ENCODE measurements at regions not wholly inside any gene's neighbourhood (a gene's known extent, or its start where the extent isn't known, plus 50 kb on each side); places are given as distances from the start of the nearest gene placed in this dataset.

- WGBS, 2 donors = 100% methylated on average over 2 of the region's 2 CpGs
- intact Hi-C loops (cut with DNase I; ENCODE audit: low total_unique reads) = no loop called here
- no peak for DNase-seq (ENCODE audit: low spot score in 2 of 2)
- no peak overlapping the region for H3K4me3 ChIP-seq (ENCODE audit: low read depth, poor library complexity, severe bottlenecking)
- TF ChIP-seq CTCF (IDR thresholded peaks at IDR 0.05) (no peak), POLR2A (IDR thresholded peaks at IDR 0.05) (no peak)
Observed at GRCh38 chr3:144197116-144197515, 225.5 kb downstream of the DIPK2A start.

GRCh38 chr3:144197582-144197981 lies 226.0 kb downstream of the DIPK2A start:
- no peak for TF ChIP-seq POLR2A (IDR thresholded peaks at IDR 0.05)
- TF ChIP-seq CTCF (IDR thresholded peaks at IDR 0.05) = no peak
- 80 to 96% methylated on average over 1 of the region's 1 CpG for WGBS, 2 donors
- intact Hi-C loops (cut with DNase I; ENCODE audit: low total_unique reads) = no loop called here

GRCh38 chr3:144200004-144200403 lies 228.4 kb downstream of the DIPK2A start:
- H3K4me3 ChIP-seq (ENCODE audit: low read depth, poor library complexity, severe bottlenecking) = no peak overlapping the region
- intact Hi-C loops (cut with DNase I; ENCODE audit: low total_unique reads) = no loop called here
- no peak for DNase-seq (ENCODE audit: low spot score in 2 of 2)
- TF ChIP-seq CTCF (IDR thresholded peaks at IDR 0.05) (no peak), POLR2A (IDR thresholded peaks at IDR 0.05) (no peak)

More at GRCh38 chr3:144197582-144197981, 226.0 kb downstream of the DIPK2A start:
- DNase-seq (ENCODE audit: low spot score in 2 of 2) = no peak
- no peak overlapping the region for H3K4me3 ChIP-seq (ENCODE audit: low read depth, poor library complexity, severe bottlenecking)

- no peak for TF ChIP-seq CTCF (IDR thresholded peaks at IDR 0.05)
- no peak for TF ChIP-seq POLR2A (IDR thresholded peaks at IDR 0.05)
- no peak overlapping the region for H3K4me3 ChIP-seq (ENCODE audit: low read depth, poor library complexity, severe bottlenecking)
- no peak for DNase-seq (ENCODE audit: low spot score in 2 of 2)
- intact Hi-C loops (cut with DNase I; ENCODE audit: low total_unique reads) = no loop called here
Observed at GRCh38 chr3:144200466-144200865, 228.8 kb downstream of the DIPK2A start.

- 34 to 37% methylated on average over 3 of the region's 3 CpGs for WGBS, 2 donors
- no peak overlapping the region for H3K4me3 ChIP-seq (ENCODE audit: low read depth, poor library complexity, severe bottlenecking)
- intact Hi-C loops (cut with DNase I; ENCODE audit: low total_unique reads) = no loop called here
- TF ChIP-seq CTCF (IDR thresholded peaks at IDR 0.05) = no peak
- no peak for TF ChIP-seq POLR2A (IDR thresholded peaks at IDR 0.05)
- DNase-seq (ENCODE audit: low spot score in 2 of 2) = no peak
Observed at GRCh38 chr3:144221761-144222160, 250.1 kb downstream of the DIPK2A start.

GRCh38 chr3:144229330-144229729 lies 257.7 kb downstream of the DIPK2A start:
- intact Hi-C loops (cut with DNase I; ENCODE audit: low total_unique reads) = no loop called here
- TF ChIP-seq CTCF (IDR thresholded peaks at IDR 0.05) (no peak), POLR2A (IDR thresholded peaks at IDR 0.05) (no peak)
- 26 to 33% methylated on average over 1 of the region's 1 CpG for WGBS, 2 donors

More at GRCh38 chr3:144229330-144229729, 257.7 kb downstream of the DIPK2A start:
- DNase-seq (ENCODE audit: low spot score in 2 of 2) = no peak
- H3K4me3 ChIP-seq (ENCODE audit: low read depth, poor library complexity, severe bottlenecking) = no peak overlapping the region

Data from lower leg skin (tissue), 4 donors.